ENCODE measurements at regions not wholly inside any gene's neighbourhood (a gene's known extent, or its start where the extent isn't known, plus 50 kb on each side); places are given as distances from the start of the nearest gene placed in this dataset.

- no peak for ATAC-seq
- H3K27ac Mint-ChIP-seq, result no peak overlapping the region
- H3K9me3 Mint-ChIP-seq (ENCODE audit: low read depth), result peaks cover 13% of the 10 kb centered on the region
- H3K4me3 Mint-ChIP-seq, result no peak overlapping the region
- H3K4me1 Mint-ChIP-seq, result no peaks in the 10 kb centered on the region
- no peaks in the 10 kb centered on the region for H3K27me3 Mint-ChIP-seq
- CTCF ChIA-PET, result no interaction called here
- DNase-seq, result no peak
- H3K36me3 Mint-ChIP-seq, result no peaks in the 10 kb centered on the region
Observed at GRCh38 chr5:4244306-4244705, 648.7 kb downstream of the IRX1 start.

GRCh38 chr5:4245076-4245475, 649.4 kb downstream of the IRX1 start:
- ATAC-seq (no peak), DNase-seq (no peak)
- CTCF ChIA-PET, result no interaction called here
- no peaks in the 10 kb centered on the region for H3K27me3 Mint-ChIP-seq
- no peak overlapping the region for H3K4me3 Mint-ChIP-seq
- no peaks in the 10 kb centered on the region for H3K4me1 Mint-ChIP-seq
- no peaks in the 10 kb centered on the region for H3K36me3 Mint-ChIP-seq
- H3K9me3 Mint-ChIP-seq (ENCODE audit: low read depth), result peaks cover 13% of the 10 kb centered on the region
- H3K27ac Mint-ChIP-seq, result no peak overlapping the region

GRCh38 chr5:4245511-4245910, 649.9 kb downstream of the IRX1 start:
- CTCF ChIA-PET, result no interaction called here
- no peaks in the 10 kb centered on the region for H3K4me1 Mint-ChIP-seq
- peaks cover 13% of the 10 kb centered on the region for H3K9me3 Mint-ChIP-seq (ENCODE audit: low read depth)
- H3K4me3 Mint-ChIP-seq, result no peak overlapping the region
- no peaks in the 10 kb centered on the region for H3K36me3 Mint-ChIP-seq
- no peaks in the 10 kb centered on the region for H3K27me3 Mint-ChIP-seq
- ATAC-seq, result no peak
- no peak for DNase-seq
- H3K27ac Mint-ChIP-seq, result no peak overlapping the region

DNA sequence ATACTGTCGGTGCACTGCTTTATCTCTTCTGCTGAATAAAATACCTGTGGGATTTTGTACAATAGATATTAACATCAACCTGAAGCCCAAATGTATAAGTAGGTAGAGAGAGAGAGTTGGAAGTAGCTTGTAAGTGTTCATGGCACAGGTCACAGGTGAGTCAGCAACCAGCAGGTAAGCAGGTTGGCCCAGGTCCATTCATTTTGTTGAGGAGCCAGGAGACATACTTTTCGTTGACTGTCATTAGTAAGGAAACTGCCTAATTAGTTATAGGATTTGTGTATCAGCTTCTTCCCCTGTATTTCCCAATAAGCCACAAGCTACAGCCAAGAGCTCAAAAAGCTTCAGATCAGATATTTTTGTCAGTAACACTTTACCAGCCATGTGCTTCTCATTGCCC, 650.8 kb downstream of the IRX1 start:
- peaks cover under 1% of the 10 kb centered on the region for H3K36me3 Mint-ChIP-seq
- peaks cover 14% of the 10 kb centered on the region for H3K9me3 Mint-ChIP-seq (ENCODE audit: low read depth)
- H3K27ac Mint-ChIP-seq, result no peak overlapping the region
- DNase-seq, result no peak
- H3K4me3 Mint-ChIP-seq, result no peak overlapping the region
- CTCF ChIA-PET, result no interaction called here
- no peaks in the 10 kb centered on the region for H3K27me3 Mint-ChIP-seq
- ATAC-seq, result no peak
- H3K4me1 Mint-ChIP-seq, result no peaks in the 10 kb centered on the region

GRCh38 chr5:4250254-4250653, 654.6 kb downstream of the IRX1 start:
- H3K4me3 Mint-ChIP-seq, result no peak overlapping the region
- H3K27ac Mint-ChIP-seq, result no peak overlapping the region
- ATAC-seq, result no peak
- CTCF ChIA-PET, result no interaction called here
- no peak for DNase-seq
- H3K36me3 Mint-ChIP-seq, result peaks cover 2% of the 10 kb centered on the region
- H3K9me3 Mint-ChIP-seq (ENCODE audit: low read depth), result peaks cover 18% of the 10 kb centered on the region
- H3K4me1 Mint-ChIP-seq, result no peaks in the 10 kb centered on the region
- H3K27me3 Mint-ChIP-seq, result no peaks in the 10 kb centered on the region

DNA sequence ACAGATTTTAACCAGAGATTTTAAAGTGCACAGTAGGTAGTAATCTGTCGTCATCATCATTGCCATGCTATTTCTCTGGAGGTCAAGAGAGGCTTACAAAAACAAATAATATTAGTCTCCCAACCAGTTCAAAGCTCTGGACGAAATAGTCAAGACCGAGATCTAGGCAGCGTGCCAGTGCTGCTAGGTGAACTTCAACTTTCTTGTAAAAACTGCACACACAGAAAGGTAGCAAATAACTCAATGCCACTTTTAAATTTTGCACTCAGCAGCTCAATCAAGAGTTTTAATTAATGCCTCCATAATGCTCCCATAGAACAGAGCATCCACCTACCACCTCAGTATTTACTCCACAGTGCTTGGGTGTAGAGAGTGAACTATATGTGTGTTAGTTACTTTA, 656.8 kb downstream of the IRX1 start:
- Mint-ChIP-seq H3K4me3 (no peak overlapping the region), H3K27ac (no peak overlapping the region), H3K27me3 (no peaks in the 10 kb centered on the region), H3K4me1 (no peaks in the 10 kb centered on the region), H3K36me3 (peaks cover 2% of the 10 kb centered on the region), H3K9me3 (ENCODE audit: low read depth) (peaks cover 14% of the 10 kb centered on the region)
- DNase-seq (no peak), ATAC-seq (no peak)
- CTCF ChIA-PET, result no interaction called here

DNA sequence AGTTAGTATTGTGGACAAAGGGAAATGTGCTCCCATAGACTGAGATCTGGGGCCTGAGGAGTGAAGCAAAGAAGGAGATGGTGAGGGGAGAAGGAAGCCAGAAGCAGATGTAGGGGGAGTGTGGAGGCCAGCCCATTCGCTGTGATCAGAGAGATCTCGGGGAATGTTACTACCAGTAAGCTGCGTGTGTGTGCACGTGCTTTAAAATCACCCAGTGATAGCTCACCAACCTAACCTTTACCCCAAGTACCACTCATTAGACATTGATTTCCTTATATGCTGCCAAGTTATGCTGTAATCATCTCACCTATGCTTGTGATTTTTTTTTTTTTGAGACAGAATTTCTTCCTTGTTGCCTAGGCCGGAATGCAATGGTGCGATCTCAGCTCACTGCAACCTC, 659.1 kb downstream of the IRX1 start:
- H3K27me3 Mint-ChIP-seq, result no peaks in the 10 kb centered on the region
- no peak overlapping the region for H3K27ac Mint-ChIP-seq
- peaks cover 2% of the 10 kb centered on the region for H3K36me3 Mint-ChIP-seq
- H3K4me1 Mint-ChIP-seq, result no peaks in the 10 kb centered on the region
- H3K4me3 Mint-ChIP-seq, result no peak overlapping the region
- no peak for DNase-seq
- ATAC-seq, result no peak
- H3K9me3 Mint-ChIP-seq (ENCODE audit: low read depth), result peaks cover 12% of the 10 kb centered on the region
- CTCF ChIA-PET, result no interaction called here

DNA sequence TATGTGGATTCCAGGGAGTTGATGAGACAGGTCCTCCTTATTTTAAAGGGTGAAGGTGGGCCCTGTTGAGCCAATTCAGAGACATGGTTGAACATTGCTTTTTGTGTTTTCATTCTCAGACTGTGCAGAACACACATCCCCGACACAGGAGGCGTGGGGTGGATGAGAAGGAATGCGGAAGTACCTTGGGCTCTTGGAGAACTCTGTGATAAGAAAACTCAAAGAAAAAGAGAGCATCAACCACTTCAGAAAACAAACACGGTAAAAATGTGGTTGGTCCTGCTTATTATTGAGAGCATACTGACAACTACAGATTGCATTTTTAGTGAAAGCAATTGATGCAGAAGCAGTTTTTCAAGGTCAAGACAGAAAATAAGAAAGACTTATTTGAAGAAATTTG, 659.8 kb downstream of the IRX1 start:
- CTCF ChIA-PET, result no interaction called here
- Mint-ChIP-seq H3K4me3 (no peak overlapping the region), H3K36me3 (peaks cover 2% of the 10 kb centered on the region), H3K27me3 (no peaks in the 10 kb centered on the region), H3K27ac (no peak overlapping the region), H3K4me1 (no peaks in the 10 kb centered on the region), H3K9me3 (ENCODE audit: low read depth) (peaks cover 12% of the 10 kb centered on the region)
- DNase-seq (no peak), ATAC-seq (no peak)

DNA sequence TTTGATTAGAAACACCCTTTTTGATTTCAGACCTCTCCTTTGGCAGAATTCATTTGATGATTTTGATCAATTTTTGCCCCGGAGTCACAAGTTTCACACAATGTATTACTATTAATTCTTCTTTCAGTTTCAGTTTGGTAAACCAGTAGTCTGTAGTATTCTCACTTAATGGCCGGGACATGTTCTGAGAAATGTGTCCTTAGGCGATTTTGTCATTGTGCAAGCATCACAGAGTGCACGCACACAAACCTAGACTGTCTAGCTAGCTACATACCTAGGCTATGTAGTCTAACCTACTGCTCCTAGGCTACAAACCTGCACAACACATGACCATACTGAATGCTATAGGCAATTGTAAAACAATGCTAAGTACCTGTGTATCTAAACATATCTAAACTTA, 662.5 kb downstream of the IRX1 start:
- Mint-ChIP-seq H3K36me3 (no peaks in the 10 kb centered on the region), H3K27me3 (no peaks in the 10 kb centered on the region), H3K27ac (no peak overlapping the region), H3K4me1 (no peaks in the 10 kb centered on the region), H3K9me3 (ENCODE audit: low read depth) (peaks cover 14% of the 10 kb centered on the region), H3K4me3 (no peak overlapping the region)
- CTCF ChIA-PET, result no interaction called here
- ATAC-seq (no peak), DNase-seq (no peak)

- Mint-ChIP-seq H3K4me3 (no peak overlapping the region), H3K27ac (no peak overlapping the region), H3K27me3 (no peaks in the 10 kb centered on the region), H3K9me3 (ENCODE audit: low read depth) (peaks cover 12% of the 10 kb centered on the region), H3K4me1 (no peaks in the 10 kb centered on the region), H3K36me3 (no peaks in the 10 kb centered on the region)
- ATAC-seq (no peak), DNase-seq (no peak)
- CTCF ChIA-PET, result no interaction called here
Observed at GRCh38 chr5:4271193-4271592, 675.6 kb downstream of the IRX1 start.

DNA sequence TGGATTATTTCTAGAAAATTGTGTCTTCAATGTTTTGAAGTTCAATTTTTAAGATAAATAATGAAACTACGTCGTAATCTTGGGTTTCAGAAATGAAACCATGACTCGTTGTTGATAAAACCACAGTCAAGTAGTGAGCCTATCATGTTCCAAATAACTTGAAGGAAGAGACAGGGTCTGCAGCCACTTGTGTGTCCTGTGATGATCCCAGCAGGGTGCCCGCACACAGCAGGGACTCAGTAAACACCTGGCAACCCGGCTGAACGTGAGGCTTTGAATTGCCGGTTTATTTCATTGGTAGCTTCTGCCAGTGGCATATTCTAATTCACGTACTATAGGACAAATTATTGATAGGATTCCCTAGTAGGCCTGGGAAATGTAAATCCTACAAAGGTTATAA, 679.6 kb downstream of the IRX1 start:
- CTCF ChIA-PET, result no interaction called here
- H3K27me3 Mint-ChIP-seq, result no peaks in the 10 kb centered on the region
- ATAC-seq (no peak), DNase-seq (no peak)
- H3K4me3 Mint-ChIP-seq, result no peak overlapping the region
- H3K4me1 Mint-ChIP-seq, result no peaks in the 10 kb centered on the region
- no peak overlapping the region for H3K27ac Mint-ChIP-seq
- no peaks in the 10 kb centered on the region for H3K36me3 Mint-ChIP-seq
- peaks cover 10% of the 10 kb centered on the region for H3K9me3 Mint-ChIP-seq (ENCODE audit: low read depth)

- Mint-ChIP-seq H3K9me3 (ENCODE audit: low read depth) (peaks cover 2% of the 10 kb centered on the region), H3K36me3 (no peaks in the 10 kb centered on the region), H3K4me1 (no peaks in the 10 kb centered on the region), H3K4me3 (no peak overlapping the region), H3K27me3 (no peaks in the 10 kb centered on the region), H3K27ac (no peak overlapping the region)
- ATAC-seq (no peak), DNase-seq (no peak)
- CTCF ChIA-PET, result no interaction called here
Observed at GRCh38 chr5:4294878-4295277, 699.2 kb downstream of the IRX1 start.

DNA sequence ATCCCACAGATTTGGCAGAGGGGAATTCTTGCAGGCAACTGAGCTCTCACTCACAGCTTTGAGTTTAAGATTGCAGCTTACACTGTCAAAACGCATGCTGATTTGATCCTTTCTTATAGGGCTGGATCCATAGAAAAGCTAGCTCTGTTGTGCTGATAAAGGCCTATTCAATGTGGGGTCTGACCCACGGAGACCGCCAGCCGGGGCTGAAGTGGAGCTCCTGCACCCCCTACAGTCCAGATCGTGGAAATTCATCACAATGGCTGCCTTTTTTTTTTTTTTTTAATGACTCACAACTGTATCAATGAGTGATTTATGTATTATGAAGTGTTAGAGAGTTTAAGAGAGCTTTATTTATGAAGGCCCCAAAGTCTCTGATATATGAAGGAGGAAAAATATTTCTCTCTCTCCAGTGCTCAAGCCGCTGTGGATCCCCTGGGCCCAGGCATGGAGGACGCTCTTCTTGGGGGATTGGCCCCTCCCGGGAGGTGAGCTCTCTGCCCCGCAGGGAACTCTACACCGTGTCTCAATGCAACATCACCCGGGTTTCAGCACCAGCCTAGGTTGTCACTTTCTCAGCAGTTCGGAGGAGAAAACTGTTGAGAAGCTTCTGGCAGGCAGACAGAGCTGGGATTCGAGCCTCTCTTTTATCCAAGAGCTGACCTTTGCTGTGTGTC, 700.2 kb downstream of the IRX1 start:
- H3K4me1 Mint-ChIP-seq, result no peaks in the 10 kb centered on the region
- no peak for DNase-seq

GRCh38 chr5:4306057-4306456, 710.4 kb downstream of the IRX1 start:
- Mint-ChIP-seq H3K4me3 (no peak overlapping the region), H3K27ac (no peak overlapping the region)
- CTCF ChIA-PET, result no interaction called here

More for the DNA sequence above, 700.2 kb downstream of the IRX1 start:
- H3K27ac Mint-ChIP-seq, result no peak overlapping the region
- H3K9me3 Mint-ChIP-seq (ENCODE audit: low read depth), result peaks cover 2% of the 10 kb centered on the region
- no peak for ATAC-seq
- H3K36me3 Mint-ChIP-seq, result no peaks in the 10 kb centered on the region
- H3K4me3 Mint-ChIP-seq, result no peak overlapping the region
- CTCF ChIA-PET, result no interaction called here
- H3K27me3 Mint-ChIP-seq, result no peaks in the 10 kb centered on the region

DNA sequence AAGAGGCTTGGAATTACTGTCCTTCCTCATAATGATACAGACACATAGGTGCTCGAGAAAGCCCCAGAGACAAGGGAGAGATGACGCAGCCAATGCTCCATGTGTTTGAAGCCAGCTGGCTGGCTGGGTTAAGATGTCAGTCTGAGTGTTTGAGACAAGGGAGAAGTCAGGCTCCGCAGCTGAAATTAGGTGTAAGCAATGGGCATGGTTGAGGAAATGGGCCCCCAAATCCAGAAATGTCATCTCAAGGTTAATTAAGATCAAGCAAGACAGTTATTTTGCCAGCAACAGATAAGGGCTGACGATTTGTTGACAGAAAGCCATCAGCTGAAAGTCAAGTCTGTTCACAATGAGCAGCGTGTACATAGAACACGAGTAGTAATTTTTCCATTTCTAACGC, 713.4 kb downstream of the IRX1 start:
- DNase-seq, result no peak
- no peaks in the 10 kb centered on the region for H3K4me1 Mint-ChIP-seq
- CTCF ChIA-PET, result no interaction called here
- no peak overlapping the region for H3K27ac Mint-ChIP-seq
- H3K9me3 Mint-ChIP-seq (ENCODE audit: low read depth), result peaks cover 18% of the 10 kb centered on the region
- ATAC-seq, result no peak
- no peaks in the 10 kb centered on the region for H3K36me3 Mint-ChIP-seq
- H3K27me3 Mint-ChIP-seq, result no peaks in the 10 kb centered on the region
- no peak overlapping the region for H3K4me3 Mint-ChIP-seq

More at GRCh38 chr5:4306057-4306456, 710.4 kb downstream of the IRX1 start:
- Mint-ChIP-seq H3K27me3 (no peaks in the 10 kb centered on the region), H3K9me3 (ENCODE audit: low read depth) (peaks cover 14% of the 10 kb centered on the region), H3K4me1 (no peaks in the 10 kb centered on the region), H3K36me3 (no peaks in the 10 kb centered on the region)
- ATAC-seq (no peak), DNase-seq (no peak)

All from activated CD8-positive, alpha-beta memory T cell treated with anti-CD3 and anti-CD28 coated beads, Interleukin-2, amount 10 ng/mL, durations not matched to agents 7 days and 5 days (primary cell).